ENCODE measurements at regions not wholly inside any gene's neighbourhood (a gene's known extent, or its start where the extent isn't known, plus 50 kb on each side); places are given as distances from the start of the nearest gene placed in this dataset.

DNA sequence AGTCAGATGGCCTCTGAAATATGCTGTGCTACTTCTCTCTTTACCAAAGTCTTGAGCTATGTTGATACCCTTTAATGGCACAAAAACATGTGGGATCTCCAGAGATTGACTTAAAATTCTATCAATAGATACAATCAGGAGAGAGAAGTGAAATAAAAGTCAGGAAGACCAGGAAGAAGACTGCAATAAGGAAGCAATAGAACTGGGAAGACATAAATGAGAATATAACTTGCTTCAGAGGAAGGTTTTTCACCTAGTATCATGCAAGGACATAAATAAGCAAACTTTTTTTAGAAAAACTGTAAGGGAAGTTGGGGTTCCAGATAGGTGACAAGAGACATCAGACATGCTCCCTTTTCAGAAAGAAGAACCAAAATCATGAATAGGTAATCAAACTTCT, 227.3 kb downstream of the XPNPEP1 start:
- DNase-seq (ENCODE audit: low read depth) = no peak
- no peak overlapping the region for H3K4me3 ChIP-seq (ENCODE audit: control insufficient read depth, low read depth, low read length)
- TF ChIP-seq, protein P1, sequence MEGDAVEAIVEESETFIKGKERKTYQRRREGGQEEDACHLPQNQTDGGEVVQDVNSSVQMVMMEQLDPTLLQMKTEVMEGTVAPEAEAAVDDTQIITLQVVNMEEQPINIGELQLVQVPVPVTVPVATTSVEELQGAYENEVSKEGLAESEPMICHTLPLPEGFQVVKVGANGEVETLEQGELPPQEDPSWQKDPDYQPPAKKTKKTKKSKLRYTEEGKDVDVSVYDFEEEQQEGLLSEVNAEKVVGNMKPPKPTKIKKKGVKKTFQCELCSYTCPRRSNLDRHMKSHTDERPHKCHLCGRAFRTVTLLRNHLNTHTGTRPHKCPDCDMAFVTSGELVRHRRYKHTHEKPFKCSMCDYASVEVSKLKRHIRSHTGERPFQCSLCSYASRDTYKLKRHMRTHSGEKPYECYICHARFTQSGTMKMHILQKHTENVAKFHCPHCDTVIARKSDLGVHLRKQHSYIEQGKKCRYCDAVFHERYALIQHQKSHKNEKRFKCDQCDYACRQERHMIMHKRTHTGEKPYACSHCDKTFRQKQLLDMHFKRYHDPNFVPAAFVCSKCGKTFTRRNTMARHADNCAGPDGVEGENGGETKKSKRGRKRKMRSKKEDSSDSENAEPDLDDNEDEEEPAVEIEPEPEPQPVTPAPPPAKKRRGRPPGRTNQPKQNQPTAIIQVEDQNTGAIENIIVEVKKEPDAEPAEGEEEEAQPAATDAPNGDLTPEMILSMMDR (conservative IDR thresholded peaks at IDR 0.05; ENCODE audit: control insufficient read depth, insufficient read depth, low read depth, low read length) = no peak

DNA sequence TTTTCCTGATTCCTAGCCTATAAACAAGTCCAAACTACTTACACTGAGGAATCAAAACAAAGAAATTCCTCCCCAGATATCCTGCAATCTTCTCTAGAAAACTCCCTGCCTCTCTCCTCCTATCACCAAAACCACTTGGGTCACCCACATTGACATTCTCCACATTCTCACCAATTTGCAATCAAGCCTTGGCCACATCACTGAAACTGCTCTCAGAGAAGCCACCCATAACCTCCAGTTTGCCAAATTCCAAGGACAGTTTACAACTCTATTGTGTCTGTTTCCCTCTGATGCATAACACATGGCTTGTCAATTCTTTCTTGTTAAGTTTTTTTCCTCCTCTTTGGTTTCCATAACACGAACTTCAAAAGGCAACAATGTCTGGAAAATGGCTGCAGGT, 233.5 kb downstream of the XPNPEP1 start:
- TF ChIP-seq, protein P1 (conservative IDR thresholded peaks at IDR 0.05; ENCODE audit: control insufficient read depth, insufficient read depth, low read depth, low read length) = no peak
- no peak for DNase-seq (ENCODE audit: low read depth)
- no peak overlapping the region for H3K4me3 ChIP-seq (ENCODE audit: control insufficient read depth, low read depth, low read length)

DNA sequence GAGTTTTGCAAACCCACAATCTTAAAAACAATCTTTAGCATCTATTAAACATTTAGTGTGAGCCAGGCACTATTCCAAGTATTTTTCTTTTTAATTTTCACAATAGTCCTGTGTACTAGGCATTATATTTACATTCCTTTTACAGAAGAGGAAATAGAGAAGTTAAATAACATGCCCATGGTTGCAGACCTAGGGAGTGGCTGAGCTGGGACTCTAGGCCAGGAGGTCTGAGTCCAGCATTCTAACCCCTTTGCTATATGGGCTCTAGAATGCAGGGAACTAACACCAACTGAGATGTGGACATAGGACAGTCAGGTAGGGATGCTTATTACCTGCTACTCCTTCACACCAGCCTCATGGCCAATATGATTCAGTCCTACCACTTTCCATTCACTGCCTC, 243.8 kb downstream of the XPNPEP1 start:
- TF ChIP-seq, protein P1 (conservative IDR thresholded peaks at IDR 0.05; ENCODE audit: control insufficient read depth, insufficient read depth, low read depth, low read length) = no peak
- no peak overlapping the region for H3K4me3 ChIP-seq (ENCODE audit: control insufficient read depth, low read depth, low read length)
- DNase-seq (ENCODE audit: low read depth) = no peak

DNA sequence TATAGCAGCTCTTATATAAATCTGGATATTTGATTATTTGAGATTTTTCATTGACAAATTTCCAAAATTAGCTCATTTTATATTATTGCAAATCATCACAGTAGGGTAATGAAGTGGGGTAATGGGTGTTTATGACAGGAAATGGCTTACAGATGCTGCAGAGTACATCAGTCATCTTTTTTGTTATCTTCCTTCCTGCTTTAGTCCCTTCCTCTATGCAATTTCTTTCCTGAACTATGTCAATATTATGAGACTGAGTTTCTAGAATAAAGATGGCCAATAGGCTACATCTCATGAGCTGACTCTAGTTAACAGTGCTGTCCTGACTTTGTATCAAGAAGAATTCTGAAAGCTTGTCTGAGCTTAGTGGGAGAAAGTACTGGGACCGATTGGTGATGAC, 244.5 kb downstream of the XPNPEP1 start:
- DNase-seq (ENCODE audit: low read depth) = no peak
- TF ChIP-seq, protein P1 (conservative IDR thresholded peaks at IDR 0.05; ENCODE audit: control insufficient read depth, insufficient read depth, low read depth, low read length) = no peak
- H3K4me3 ChIP-seq (ENCODE audit: control insufficient read depth, low read depth, low read length) = no peak overlapping the region

DNA sequence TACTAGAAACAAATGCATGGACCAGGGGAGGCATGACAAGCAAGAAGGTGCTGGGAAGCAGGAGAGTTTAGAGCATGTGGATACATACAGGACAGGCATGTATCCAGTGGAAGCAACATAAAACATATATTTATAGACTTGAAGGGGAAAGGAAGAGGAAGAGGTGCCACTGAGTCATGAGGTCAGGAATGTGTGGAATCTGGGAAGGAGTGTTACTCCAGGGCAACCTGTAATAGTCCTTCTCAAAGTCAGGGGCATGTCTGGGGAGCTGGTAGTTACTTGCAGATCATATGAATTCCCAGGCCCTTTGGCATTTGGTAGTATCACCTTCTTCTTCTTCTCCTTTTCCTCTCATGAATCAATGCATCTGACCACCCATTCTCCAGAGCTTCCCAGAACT, 246.6 kb downstream of the XPNPEP1 start:
- H3K4me3 ChIP-seq (ENCODE audit: control insufficient read depth, low read depth, low read length) = no peak overlapping the region
- TF ChIP-seq, protein P1 (conservative IDR thresholded peaks at IDR 0.05; ENCODE audit: control insufficient read depth, insufficient read depth, low read depth, low read length) = no peak
- no peak for DNase-seq (ENCODE audit: low read depth)

DNA sequence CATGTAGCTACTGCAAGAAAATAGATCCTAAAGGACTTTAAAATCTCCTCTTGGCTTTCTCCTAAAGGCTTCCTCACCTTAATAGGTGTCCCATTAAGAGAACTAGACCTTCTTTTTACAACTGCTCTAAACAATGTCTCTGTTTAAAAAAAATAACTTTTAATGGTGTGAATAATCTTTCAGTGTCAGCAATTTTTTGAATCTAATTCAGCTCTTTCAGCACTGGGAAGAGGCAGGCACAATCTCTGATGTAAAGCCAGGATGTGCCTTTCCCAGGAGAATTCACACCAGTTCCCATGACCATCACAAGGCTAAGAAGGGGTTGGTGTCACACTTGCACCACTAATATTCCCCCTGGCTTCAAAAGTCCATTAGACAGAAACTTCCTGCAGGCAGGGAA, 254.6 kb downstream of the XPNPEP1 start:
- DNase-seq (ENCODE audit: low read depth) = no peak
- H3K4me3 ChIP-seq (ENCODE audit: control insufficient read depth, low read depth, low read length) = no peak overlapping the region
- TF ChIP-seq, protein P1 (conservative IDR thresholded peaks at IDR 0.05; ENCODE audit: control insufficient read depth, insufficient read depth, low read depth, low read length) = no peak

DNA sequence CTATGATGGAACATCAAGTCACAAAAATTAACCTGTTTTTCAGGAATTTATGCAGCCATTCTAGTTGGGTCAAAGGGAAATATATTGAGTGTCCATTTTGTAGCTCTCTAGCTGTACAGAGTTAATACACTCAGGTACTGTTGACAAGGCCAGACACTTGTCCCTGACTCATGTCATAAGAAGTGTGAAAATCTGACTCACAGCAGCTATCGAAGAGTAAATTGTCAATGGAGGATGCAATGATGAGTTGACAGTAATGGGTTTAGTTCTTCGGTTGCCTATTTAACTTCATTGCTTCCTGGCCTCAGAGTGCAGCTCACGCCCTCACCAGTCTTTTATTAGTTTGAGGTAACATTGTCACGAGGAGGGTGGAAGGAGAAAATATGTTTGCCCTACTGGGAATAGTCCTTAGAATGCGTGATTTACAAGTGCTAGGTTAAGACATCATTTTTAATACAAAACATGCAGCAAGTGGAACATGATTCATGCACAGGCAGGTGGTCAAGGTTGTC, 255.1 kb downstream of the XPNPEP1 start:
- H3K4me3 ChIP-seq (ENCODE audit: control insufficient read depth, low read depth, low read length) = no peak overlapping the region
- TF ChIP-seq, protein P1 (conservative IDR thresholded peaks at IDR 0.05; ENCODE audit: control insufficient read depth, insufficient read depth, low read depth, low read length) = no peak
- no peak for DNase-seq (ENCODE audit: low read depth)

Measured in fibroblast of mammary gland (primary cell).